Upper lobe of left lung (tissue), 6 donors: ENCODE measurements at regions not wholly inside any gene's neighbourhood (a gene's known extent, or its start where the extent isn't known, plus 50 kb on each side); places are given as distances from the start of the nearest gene placed in this dataset.

Source experiments
- ATAC-seq, 2 donors: fragments of 200-7000 bp; cut with Tn5 transposase; one replicate each; pipeline ENCODE4 v1.9.1; 2022; ENCODE audit warnings: mild to moderate bottlenecking in 2 of 2, moderate library complexity in 2 of 2; ENCODE audit not compliant: low FRiP score in 2 of 2
- DNase-seq, 2 donors: peaks; one replicate each; pipeline ENCODE4 v3.0.0-alpha.2; 2019 to 2020
- H3K27ac ChIP-seq, 4 donors: fragments of 200-600 bp; sonication (generic); one replicate each; pipeline ENCODE4 v1.5.1; 2016 to 2019
- H3K27me3 ChIP-seq, 4 donors: fragments of 200-600 bp; sonication (generic); one replicate each; pipeline ENCODE4 v1.5.1; 2017 to 2019
- H3K36me3 ChIP-seq, 4 donors: fragments of 200-600 bp; sonication (generic); one replicate each; pipeline ENCODE4 v1.5.1; 2016 to 2019
- H3K4me1 ChIP-seq, 4 donors: fragments of 200-600 bp; sonication (generic); one replicate each; pipeline ENCODE4 v1.5.1; 2018 to 2019
- H3K4me3 ChIP-seq, 4 donors: fragments of 200-600 bp; sonication (generic); one replicate each; pipeline ENCODE4 v1.5.1; 2017 to 2019; ENCODE audit warnings: mild to moderate bottlenecking in 2 of 4, moderate library complexity in 1 of 4
- H3K9me3 ChIP-seq, 4 donors: fragments of 200-600 bp; sonication (generic); one replicate each; pipeline ENCODE4 v1.5.1; 2018 to 2019
- EP300 ChIP-seq, 4 donors: sonication (generic); formaldehyde crosslinking; IDR thresholded peaks; one replicate each; pipeline ENCODE4 v1.5.1; 2017; ENCODE audit warnings: antibody characterized with exemption in 4 of 4, control low read depth in 2 of 4
- POLR2A ChIP-seq, 4 donors: fragments of 450-650 bp; IDR thresholded peaks; one replicate each; pipeline ENCODE4 v1.5.1; 2016 to 2017; ENCODE audit warnings: antibody characterized with exemption in 4 of 4, mild to moderate bottlenecking in 2 of 4
- POLR2AphosphoS5 ChIP-seq, 2 donors: sonication (generic); formaldehyde crosslinking; IDR thresholded peaks; one replicate each; pipeline ENCODE4 v1.5.1; 2017; ENCODE audit warnings: antibody characterized with exemption in 2 of 2
- WGBS, 2 donors: methylation state at CpG; one replicate each; pipeline ENCODE4 v1.1.5; 2017 to 2018; 5-methylcytosine and 5-hydroxymethylcytosine counted together
- TF ChIP-seq, protein P1 (sequence below), 6 experiments: fragments of 450-650 bp in 4 of 6; fragments of 200-600 bp in 2 of 6; sonication (generic) in 2 of 6; IDR thresholded peaks; one replicate each; pipeline ENCODE4 v1.5.1; 2016 to 2019; ENCODE audit warnings: antibody characterized with exemption in 6 of 6
- donor health status: DM: no; HTN: no; CAD: no; lungs with moderate emphysema.
- donor health status: DM: no; HTN: yes; CAD: no; lungs with severe emphysema.

GRCh38 chr2:64298161-64298560 is 153.9 kb upstream of the PELI1 start:
- Histone ChIP-seq H3K9me3 (no peaks in the 10 kb centered on the region), H3K4me1 (no peaks in the 10 kb centered on the region), H3K4me3 (no peak overlapping the region), H3K36me3 (no peaks in the 10 kb centered on the region), H3K27me3 (no peaks in the 10 kb centered on the region), H3K27ac (no peak overlapping the region)
- no peak for DNase-seq
- TF ChIP-seq POLR2AphosphoS5 (IDR thresholded peaks at IDR 0.05): no peak
- TF ChIP-seq, protein P1, sequence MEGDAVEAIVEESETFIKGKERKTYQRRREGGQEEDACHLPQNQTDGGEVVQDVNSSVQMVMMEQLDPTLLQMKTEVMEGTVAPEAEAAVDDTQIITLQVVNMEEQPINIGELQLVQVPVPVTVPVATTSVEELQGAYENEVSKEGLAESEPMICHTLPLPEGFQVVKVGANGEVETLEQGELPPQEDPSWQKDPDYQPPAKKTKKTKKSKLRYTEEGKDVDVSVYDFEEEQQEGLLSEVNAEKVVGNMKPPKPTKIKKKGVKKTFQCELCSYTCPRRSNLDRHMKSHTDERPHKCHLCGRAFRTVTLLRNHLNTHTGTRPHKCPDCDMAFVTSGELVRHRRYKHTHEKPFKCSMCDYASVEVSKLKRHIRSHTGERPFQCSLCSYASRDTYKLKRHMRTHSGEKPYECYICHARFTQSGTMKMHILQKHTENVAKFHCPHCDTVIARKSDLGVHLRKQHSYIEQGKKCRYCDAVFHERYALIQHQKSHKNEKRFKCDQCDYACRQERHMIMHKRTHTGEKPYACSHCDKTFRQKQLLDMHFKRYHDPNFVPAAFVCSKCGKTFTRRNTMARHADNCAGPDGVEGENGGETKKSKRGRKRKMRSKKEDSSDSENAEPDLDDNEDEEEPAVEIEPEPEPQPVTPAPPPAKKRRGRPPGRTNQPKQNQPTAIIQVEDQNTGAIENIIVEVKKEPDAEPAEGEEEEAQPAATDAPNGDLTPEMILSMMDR (IDR thresholded peaks at IDR 0.05): no peak
- no peak for TF ChIP-seq EP300 (IDR thresholded peaks at IDR 0.05)
- TF ChIP-seq POLR2A (IDR thresholded peaks at IDR 0.05): no peak
- no peak for ATAC-seq
- WGBS, 2 donors: 72 to 83% methylated on average over 2 of the region's 2 CpGs

DNA sequence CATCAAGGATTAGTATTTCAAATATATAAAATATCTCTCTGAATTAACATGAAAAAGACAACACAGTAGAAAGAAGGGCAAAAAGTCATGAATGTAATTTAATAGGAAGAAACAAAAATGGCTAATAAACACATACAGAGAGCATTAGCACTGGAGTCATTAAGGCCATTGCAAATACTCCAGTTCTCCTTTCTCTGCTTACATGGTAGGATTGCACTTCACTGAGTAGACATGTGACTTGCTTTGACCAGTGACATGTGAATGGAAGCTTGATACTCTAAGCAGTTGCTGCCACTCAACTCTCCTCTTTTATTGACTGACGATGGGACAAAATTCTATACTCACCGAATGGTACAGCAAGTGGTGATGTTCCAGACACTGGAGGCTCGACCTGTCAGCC is 153.9 kb upstream of the LGALSL start:
- Histone ChIP-seq H3K4me3 (no peak overlapping the region), H3K9me3 (no peaks in the 10 kb centered on the region), H3K36me3 (no peaks in the 10 kb centered on the region), H3K4me1 (no peaks in the 10 kb centered on the region), H3K27ac (no peak overlapping the region), H3K27me3 (no peaks in the 10 kb centered on the region)
- TF ChIP-seq POLR2A (IDR thresholded peaks at IDR 0.05): no peak
- TF ChIP-seq EP300 (IDR thresholded peaks at IDR 0.05): no peak
- TF ChIP-seq, protein P1 (IDR thresholded peaks at IDR 0.05): no peak
- no peak for TF ChIP-seq POLR2AphosphoS5 (IDR thresholded peaks at IDR 0.05)
- DNase-seq: no peak
- ATAC-seq: no peak
- 89 to 91% methylated on average over 3 of the region's 3 CpGs for whole genome bisulfite sequencing, 2 donors

GRCh38 chr2:64303250-64303649 is 150.7 kb upstream of the LGALSL start:
- Histone ChIP-seq H3K4me3 (no peak overlapping the region), H3K4me1 (no peaks in the 10 kb centered on the region), H3K9me3 (no peaks in the 10 kb centered on the region), H3K27ac (no peak overlapping the region), H3K27me3 (no peaks in the 10 kb centered on the region), H3K36me3 (no peaks in the 10 kb centered on the region)
- TF ChIP-seq POLR2AphosphoS5 (IDR thresholded peaks at IDR 0.05) (no peak), POLR2A (IDR thresholded peaks at IDR 0.05) (no peak), EP300 (IDR thresholded peaks at IDR 0.05) (no peak)
- TF ChIP-seq, protein P1 (IDR thresholded peaks at IDR 0.05): no peak
- ATAC-seq (no peak), DNase-seq (no peak)
- WGBS, 2 donors: 90 to 91% methylated on average over 5 of the region's 5 CpGs

GRCh38 chr2:64307421-64307820 is 146.5 kb upstream of the LGALSL start:
- no peaks in the 10 kb centered on the region for H3K9me3 ChIP-seq
- H3K36me3 ChIP-seq: no peaks in the 10 kb centered on the region
- no peaks in the 10 kb centered on the region for H3K27me3 ChIP-seq
- peaks cover 2 to 9% (median 5%) of the 10 kb centered on the region in 4 donors for H3K4me1 ChIP-seq
- H3K4me3 ChIP-seq: no peak overlapping the region
- WGBS, 2 donors: 78 to 82% methylated on average over 5 of the region's 5 CpGs
- H3K27ac ChIP-seq: no peak overlapping the region
- no peak for ATAC-seq
- DNase-seq: no peak
- TF ChIP-seq, protein P1 (IDR thresholded peaks at IDR 0.05): no peak
- TF ChIP-seq EP300 (IDR thresholded peaks at IDR 0.05) (no peak), POLR2A (IDR thresholded peaks at IDR 0.05) (no peak), POLR2AphosphoS5 (IDR thresholded peaks at IDR 0.05) (no peak)

DNA sequence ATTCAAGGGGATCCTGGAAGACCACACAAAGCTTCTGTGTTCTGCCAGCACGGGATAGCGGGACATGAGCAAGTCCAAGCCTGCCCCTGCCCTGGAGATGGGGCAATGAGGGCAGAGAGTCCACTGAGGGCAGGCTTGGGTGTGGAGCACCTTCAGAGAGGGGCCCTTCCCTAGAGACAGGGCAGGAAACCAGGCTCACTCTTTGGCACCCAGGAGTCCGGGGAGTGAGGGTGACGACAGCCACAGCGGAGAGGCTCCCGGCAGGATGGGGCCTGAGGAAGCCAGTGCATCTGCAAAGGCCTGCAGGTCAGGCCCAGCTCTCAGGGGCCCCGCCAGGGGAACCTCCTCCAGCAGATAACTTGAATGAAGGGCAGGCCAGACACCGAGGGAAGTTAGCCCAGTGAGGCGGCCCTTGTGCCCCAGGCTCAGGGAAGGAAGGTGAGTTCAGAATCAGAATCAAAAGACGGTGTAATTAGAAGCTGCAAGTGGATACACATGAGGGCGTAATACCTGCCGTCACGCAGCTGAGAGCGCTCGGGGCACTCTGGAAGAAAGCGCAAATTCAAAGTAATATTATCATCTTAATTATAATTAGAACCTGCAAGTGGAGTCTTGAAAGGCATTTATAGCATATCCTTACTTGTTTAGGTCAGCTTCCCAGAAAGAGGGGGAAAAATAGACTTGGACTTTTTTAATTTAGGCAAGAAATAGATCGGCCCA is 142.6 kb upstream of the LGALSL start:
- ATAC-seq (peak in 1 of 2 donors; percentile 41), DNase-seq (peak in 1 of 2 donors; percentile 38)
- TF ChIP-seq POLR2A (IDR thresholded peaks at IDR 0.05): no peak
- H3K36me3 ChIP-seq: no peaks in the 10 kb centered on the region
- 92 to 95% methylated on average over 16 to 17 of the region's 17 CpGs for WGBS, 2 donors
- H3K27me3 ChIP-seq: no peaks in the 10 kb centered on the region
- H3K4me3 ChIP-seq: no peak overlapping the region
- H3K9me3 ChIP-seq: no peaks in the 10 kb centered on the region
- H3K4me1 ChIP-seq: peaks cover 7 to 13% (median 9%) of the 10 kb centered on the region in 4 donors
- H3K27ac ChIP-seq: peak overlapping the region in 1 of 4 donors; percentile 38
